Lung (tissue), 11 donors: ENCODE measurements at regions not wholly inside any gene's neighbourhood (a gene's known extent, or its start where the extent isn't known, plus 50 kb on each side); places are given as distances from the start of the nearest gene placed in this dataset.

Experiments used
- ATAC-seq: fragments of 200-7000 bp; cut with Tn5 transposase; one replicate; pipeline ENCODE4 v1.9.1; 2020; ENCODE audit warnings: moderate number of reproducible peaks; ENCODE audit not compliant: insufficient read depth, low FRiP score
- DNase-seq, 3 donors: peaks; one replicate each; pipeline ENCODE4 v3.0.0-alpha.2; 2013 to 2017
- H3K27ac ChIP-seq, 2 donors: one replicate each; pipeline ENCODE4 v1.5.1; 2013; ENCODE audit warnings: mild to moderate bottlenecking in 2 of 2, moderate library complexity in 2 of 2, control low read depth in 1 of 2, inconsistent platforms in 1 of 2, low read depth in 1 of 2, low read length in 1 of 2
- H3K27me3 ChIP-seq, 3 donors: one replicate each; pipeline ENCODE4 v1.5.1; 2013; ENCODE audit warnings: low read length in 2 of 3; ENCODE audit not compliant: control insufficient read depth in 3 of 3, insufficient read depth in 3 of 3
- H3K36me3 ChIP-seq, 4 donors: one replicate each; pipeline ENCODE4 v1.5.1; 2013; ENCODE audit warnings: low read length in 4 of 4, mild to moderate bottlenecking in 1 of 4, moderate library complexity in 1 of 4; ENCODE audit not compliant: control insufficient read depth in 4 of 4, insufficient read depth in 4 of 4
- H3K4me1 ChIP-seq, 5 donors: one replicate each; pipeline ENCODE4 v1.5.1; 2013; ENCODE audit warnings: low read length in 5 of 5, mild to moderate bottlenecking in 2 of 5, moderate library complexity in 1 of 5; ENCODE audit not compliant: control insufficient read depth in 5 of 5, insufficient read depth in 5 of 5
- H3K4me3 ChIP-seq: one replicate; pipeline ENCODE4 v1.5.1; 2013; ENCODE audit warnings: mild to moderate bottlenecking, control low read depth, moderate library complexity
- H3K9ac ChIP-seq, 2 donors: one replicate each; pipeline ENCODE4 v1.5.1; 2013; ENCODE audit warnings: low read length in 2 of 2, control low read depth in 1 of 2; ENCODE audit not compliant: insufficient read depth in 1 of 2
- H3K9me3 ChIP-seq, 4 donors: one replicate each; pipeline ENCODE4 v1.5.1; 2013; ENCODE audit warnings: low read length in 3 of 4, mild to moderate bottlenecking in 1 of 4, moderate library complexity in 1 of 4; ENCODE audit not compliant: control insufficient read depth in 4 of 4, insufficient read depth in 3 of 4
- CTCF ChIP-seq: IDR thresholded peaks from 2 replicates; pipeline ENCODE4 v1.5.1; 2012; ENCODE audit warnings: mild to moderate bottlenecking; ENCODE audit errors: control extremely low read depth, extremely low read depth
- WGBS, 2 donors: extraction: QIAGEN DNeasy Blood & Tissue Kit; methylation state at CpG; one replicate each; pipeline ENCODE4 v1.1.7; 2013; 5-methylcytosine and 5-hydroxymethylcytosine counted together
- donor health status: control.
- donor health status: control.
- donor health status: Bipolar disorder and iron deficiency.
- donor health status: healthy.
- donor health status: DM: yes; HTN: yes; CAD: no.

GRCh38 chr9:134983506-134984371 is 66.0 kb upstream of the FCN1 start:
- peaks cover 0 to 25% (median 3%) of the 10 kb centered on the region in 4 donors for H3K9me3 ChIP-seq
- no peak overlapping the region for H3K4me3 ChIP-seq
- ATAC-seq, result no peak
- no peak for DNase-seq
- no peaks in the 10 kb centered on the region for H3K27me3 ChIP-seq
- 69 to 86% methylated on average over 14 of the region's 14 CpGs for WGBS, 2 donors
- no peaks in the 10 kb centered on the region for H3K4me1 ChIP-seq
- H3K9ac ChIP-seq, result no peak overlapping the region
- TF ChIP-seq CTCF, result no peak
- no peak overlapping the region for H3K27ac ChIP-seq
- H3K36me3 ChIP-seq, result no peaks in the 10 kb centered on the region

DNA sequence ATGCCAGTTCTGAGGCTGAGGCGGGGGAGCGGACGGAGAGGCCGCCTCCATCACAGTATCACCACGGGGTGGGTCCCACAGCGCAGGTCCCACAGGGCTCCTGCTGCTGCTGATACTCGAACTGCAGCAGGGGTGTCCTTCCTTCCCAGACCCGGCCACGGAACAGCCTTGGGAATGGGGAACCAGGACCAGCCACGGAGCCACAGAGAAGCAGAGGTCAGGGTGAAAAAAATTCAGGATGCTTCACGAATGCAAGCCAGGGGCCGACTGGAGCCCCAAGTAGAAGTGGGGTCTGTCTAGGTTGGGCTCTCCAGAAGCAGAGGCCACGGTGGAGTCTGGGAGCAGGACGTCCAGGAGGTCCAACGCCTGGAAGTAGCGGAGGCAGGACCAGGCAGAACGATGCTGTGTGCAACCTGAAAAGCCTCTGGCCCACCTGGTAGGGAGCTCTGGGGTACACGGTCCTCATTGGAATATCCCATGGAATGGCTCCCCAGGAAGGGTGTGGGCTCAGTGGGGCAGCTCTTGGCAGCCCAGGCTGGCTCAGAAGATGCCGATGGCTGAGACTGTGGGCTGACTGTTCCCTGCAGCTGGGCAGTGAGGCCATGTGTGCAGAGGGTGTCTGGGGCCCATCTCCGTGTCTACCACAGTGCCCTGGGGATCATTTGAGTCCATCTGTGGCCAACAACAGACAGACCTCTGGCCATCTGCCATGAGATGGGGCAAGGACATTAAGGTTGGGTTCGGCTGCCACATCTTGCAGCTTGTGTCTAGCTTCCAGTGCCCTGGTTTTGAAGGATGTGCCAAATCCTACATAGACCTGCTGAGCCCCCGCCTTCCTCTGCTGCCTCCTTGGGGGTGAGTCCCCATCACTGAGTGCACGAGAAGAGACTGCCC is 66.9 kb upstream of the FCN1 start:
- 86 to 88% methylated on average over 23 of the region's 23 CpGs for WGBS, 2 donors
- no peak overlapping the region for H3K9ac ChIP-seq
- ATAC-seq, result no peak

GRCh38 chr9:134985451-134985850 is 67.7 kb upstream of the FCN1 start:
- ATAC-seq, result no peak
- no peaks in the 10 kb centered on the region for H3K4me1 ChIP-seq
- TF ChIP-seq CTCF, result no peak
- H3K27ac ChIP-seq, result no peak overlapping the region
- no peak overlapping the region for H3K4me3 ChIP-seq
- H3K9ac ChIP-seq, result no peak overlapping the region
- 91 to 94% methylated on average over 7 of the region's 7 CpGs for WGBS, 2 donors
- H3K9me3 ChIP-seq, result peaks cover 0 to 25% (median 3%) of the 10 kb centered on the region in 4 donors
- no peaks in the 10 kb centered on the region for H3K27me3 ChIP-seq
- no peak for DNase-seq
- H3K36me3 ChIP-seq, result no peaks in the 10 kb centered on the region

More for the DNA sequence above, 66.9 kb upstream of the FCN1 start:
- Histone ChIP-seq H3K4me3 (no peak overlapping the region), H3K36me3 (no peaks in the 10 kb centered on the region), H3K27ac (no peak overlapping the region), H3K9me3 (peaks cover 0 to 25% (median 3%) of the 10 kb centered on the region in 4 donors), H3K27me3 (no peaks in the 10 kb centered on the region), H3K4me1 (no peaks in the 10 kb centered on the region)
- TF ChIP-seq CTCF, result no peak
- DNase-seq, result no peak
